Lower leg skin (tissue), 3 donors: ENCODE measurements at regions not wholly inside any gene's neighbourhood (a gene's known extent, or its start where the extent isn't known, plus 50 kb on each side); places are given as distances from the start of the nearest gene placed in this dataset.

Experiments used
- POLR2A ChIP-seq, 2 donors: fragments of 450-650 bp; IDR thresholded peaks; one replicate each; pipeline ENCODE4 v1.6.1; 2016 to 2017; ENCODE audit warnings: antibody characterized with exemption in 2 of 2, mild to moderate bottlenecking in 1 of 2, moderate library complexity in 1 of 2
- TF ChIP-seq, protein P1 (sequence below), 3 donors: fragments of 450-650 bp; IDR thresholded peaks; one replicate each; pipeline ENCODE4 v1.5.1; 2016; ENCODE audit warnings: antibody characterized with exemption in 3 of 3, mild to moderate bottlenecking in 3 of 3, moderate library complexity in 2 of 3

DNA sequence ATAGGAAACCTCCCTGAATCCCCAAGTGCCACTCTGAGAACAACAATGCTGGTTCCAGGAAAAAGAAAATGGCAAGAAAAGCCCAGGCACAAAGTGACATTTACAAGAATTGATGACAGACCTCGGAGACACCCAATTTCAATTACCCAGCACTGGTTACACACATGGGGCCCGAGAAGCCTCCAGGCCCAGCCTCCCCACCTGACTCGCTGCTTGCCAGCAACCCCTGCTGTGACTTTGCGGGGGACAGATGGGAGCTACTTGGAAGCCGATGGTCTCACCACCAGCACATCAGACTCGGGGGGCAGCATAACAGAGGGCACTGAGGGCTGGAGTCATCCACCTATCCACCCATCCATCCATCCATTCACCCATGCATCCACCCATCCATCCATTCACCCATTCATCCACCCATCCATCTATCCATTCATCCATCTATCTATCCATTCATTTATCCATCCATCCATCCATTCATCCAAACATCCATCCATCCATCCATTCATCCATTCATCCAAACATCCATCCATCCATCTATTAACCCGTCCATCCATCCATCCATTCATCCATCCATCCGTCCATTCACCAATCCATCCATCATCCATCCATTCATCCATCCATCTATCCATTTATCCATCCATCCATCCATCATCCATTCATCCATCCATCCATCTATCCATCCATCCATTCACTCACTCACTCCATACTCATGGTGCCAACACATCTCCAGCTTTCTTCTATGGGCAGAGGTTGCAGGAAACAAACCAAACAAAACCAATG, 567.6 kb downstream of the BRD1 start:
- TF ChIP-seq, protein P1, sequence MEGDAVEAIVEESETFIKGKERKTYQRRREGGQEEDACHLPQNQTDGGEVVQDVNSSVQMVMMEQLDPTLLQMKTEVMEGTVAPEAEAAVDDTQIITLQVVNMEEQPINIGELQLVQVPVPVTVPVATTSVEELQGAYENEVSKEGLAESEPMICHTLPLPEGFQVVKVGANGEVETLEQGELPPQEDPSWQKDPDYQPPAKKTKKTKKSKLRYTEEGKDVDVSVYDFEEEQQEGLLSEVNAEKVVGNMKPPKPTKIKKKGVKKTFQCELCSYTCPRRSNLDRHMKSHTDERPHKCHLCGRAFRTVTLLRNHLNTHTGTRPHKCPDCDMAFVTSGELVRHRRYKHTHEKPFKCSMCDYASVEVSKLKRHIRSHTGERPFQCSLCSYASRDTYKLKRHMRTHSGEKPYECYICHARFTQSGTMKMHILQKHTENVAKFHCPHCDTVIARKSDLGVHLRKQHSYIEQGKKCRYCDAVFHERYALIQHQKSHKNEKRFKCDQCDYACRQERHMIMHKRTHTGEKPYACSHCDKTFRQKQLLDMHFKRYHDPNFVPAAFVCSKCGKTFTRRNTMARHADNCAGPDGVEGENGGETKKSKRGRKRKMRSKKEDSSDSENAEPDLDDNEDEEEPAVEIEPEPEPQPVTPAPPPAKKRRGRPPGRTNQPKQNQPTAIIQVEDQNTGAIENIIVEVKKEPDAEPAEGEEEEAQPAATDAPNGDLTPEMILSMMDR (IDR thresholded peaks at IDR 0.05), result no peak
- no peak for TF ChIP-seq POLR2A (IDR thresholded peaks at IDR 0.05)
